ENCODE measurements at regions not wholly inside any gene's neighbourhood (a gene's known extent, or its start where the extent isn't known, plus 50 kb on each side); places are given as distances from the start of the nearest gene placed in this dataset.
"Not testable (repeated sequence)": the region's sequence is repeated elsewhere in the genome, so short reads cannot be mapped to it uniquely, and the experiment has no call there.

GRCh38 chr2:139538332-139539020 lies 758.3 kb upstream of the NXPH2 start:
- DNase-seq = not testable (repeated sequence)

DNA sequence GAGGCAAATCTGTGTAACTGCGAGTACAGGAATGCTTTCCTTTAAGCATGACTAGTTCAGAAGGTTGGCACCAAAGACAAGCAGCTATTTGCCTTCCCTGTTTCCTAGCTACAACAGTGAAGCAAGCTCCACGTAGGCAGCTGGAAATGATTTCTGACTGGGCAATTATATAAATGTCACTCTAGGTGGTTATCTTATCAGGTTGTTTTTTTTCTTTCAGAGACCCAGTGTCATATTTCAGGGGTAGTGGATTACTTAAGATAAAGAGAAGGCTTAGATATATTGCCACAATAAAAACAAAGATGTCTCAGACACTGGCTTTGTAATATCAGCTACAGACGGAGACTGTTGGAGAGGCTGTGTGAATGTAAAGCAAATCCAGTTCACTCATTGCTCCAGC lies 748.9 kb upstream of the NXPH2 start:
- DNase-seq = peak; percentile 22

- no peak for DNase-seq
Observed at GRCh38 chr2:139526781-139527180, 746.6 kb upstream of the NXPH2 start.

DNA sequence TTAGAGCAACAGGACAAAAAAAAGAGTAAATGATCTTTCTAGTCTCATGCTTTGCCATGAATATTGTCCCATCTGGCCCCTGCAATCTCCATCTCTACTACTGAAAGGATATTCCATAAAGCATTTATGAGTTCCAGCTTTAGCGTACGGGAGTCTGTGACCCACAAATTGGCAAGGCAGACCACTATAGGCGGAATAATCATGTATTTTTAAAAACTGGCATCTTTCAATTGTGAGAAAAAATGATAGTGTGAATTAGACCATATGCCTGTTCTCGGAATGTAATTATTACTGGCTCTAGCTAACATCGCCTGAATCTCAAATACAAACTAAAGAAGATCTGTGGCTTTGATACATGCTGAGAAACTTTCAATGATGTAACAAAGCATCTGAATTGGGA lies 738.1 kb upstream of the NXPH2 start:
- no peak for DNase-seq

GRCh38 chr2:139514951-139515350 lies 734.8 kb upstream of the NXPH2 start:
- peak; percentile 12 for DNase-seq

- DNase-seq = no peak
Observed at GRCh38 chr2:139495851-139496250, 715.7 kb upstream of the NXPH2 start.

DNA sequence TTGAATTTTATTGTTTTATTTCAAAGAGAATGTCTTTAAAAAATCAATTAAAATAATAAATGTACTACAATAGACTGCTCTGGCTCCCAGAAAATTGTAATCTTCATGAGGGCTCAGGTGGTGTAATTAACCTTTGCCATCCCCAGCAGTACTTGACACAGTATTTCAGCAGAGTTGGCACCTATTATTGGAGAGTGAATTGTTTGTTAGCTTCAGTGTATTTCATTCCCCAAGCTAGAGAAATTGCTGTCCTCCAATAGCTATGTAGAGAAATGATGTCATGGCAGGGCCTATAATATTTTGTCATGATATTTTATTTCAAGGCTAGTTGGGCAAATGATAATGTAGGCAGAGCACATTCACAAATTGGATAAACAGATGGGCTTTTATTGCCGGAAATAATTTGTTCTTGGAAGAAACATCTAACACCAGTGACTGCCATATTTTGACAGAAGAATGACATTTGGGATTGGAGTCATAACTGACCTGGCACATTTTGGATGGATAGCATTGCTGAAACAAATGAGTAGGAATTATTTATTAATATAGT lies 712.0 kb upstream of the NXPH2 start:
- no peak for DNase-seq

DNA sequence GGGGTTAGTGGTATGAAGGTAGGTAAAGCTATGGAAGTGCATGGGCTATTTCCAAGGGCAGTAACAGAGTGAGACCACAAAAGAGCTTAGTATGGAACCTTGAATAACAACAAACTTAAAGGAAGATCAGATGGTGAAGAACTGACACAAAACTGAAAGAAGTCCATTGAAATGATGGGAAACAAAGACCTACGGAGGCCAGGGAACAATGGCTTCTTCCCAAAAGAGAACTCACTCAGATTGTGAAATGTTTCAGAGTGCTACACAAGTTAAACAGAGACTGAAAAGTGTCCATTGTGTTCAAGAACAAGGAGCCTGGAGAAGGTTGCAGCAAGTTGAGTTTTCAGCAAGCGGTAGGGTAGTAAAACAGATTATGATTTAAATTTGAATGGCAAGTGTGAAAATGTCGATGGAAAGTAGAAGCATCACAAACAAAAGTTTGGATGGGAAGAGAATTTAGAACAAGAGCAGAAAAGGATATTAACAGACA lies 700.0 kb upstream of the NXPH2 start:
- no peak for DNase-seq

DNA sequence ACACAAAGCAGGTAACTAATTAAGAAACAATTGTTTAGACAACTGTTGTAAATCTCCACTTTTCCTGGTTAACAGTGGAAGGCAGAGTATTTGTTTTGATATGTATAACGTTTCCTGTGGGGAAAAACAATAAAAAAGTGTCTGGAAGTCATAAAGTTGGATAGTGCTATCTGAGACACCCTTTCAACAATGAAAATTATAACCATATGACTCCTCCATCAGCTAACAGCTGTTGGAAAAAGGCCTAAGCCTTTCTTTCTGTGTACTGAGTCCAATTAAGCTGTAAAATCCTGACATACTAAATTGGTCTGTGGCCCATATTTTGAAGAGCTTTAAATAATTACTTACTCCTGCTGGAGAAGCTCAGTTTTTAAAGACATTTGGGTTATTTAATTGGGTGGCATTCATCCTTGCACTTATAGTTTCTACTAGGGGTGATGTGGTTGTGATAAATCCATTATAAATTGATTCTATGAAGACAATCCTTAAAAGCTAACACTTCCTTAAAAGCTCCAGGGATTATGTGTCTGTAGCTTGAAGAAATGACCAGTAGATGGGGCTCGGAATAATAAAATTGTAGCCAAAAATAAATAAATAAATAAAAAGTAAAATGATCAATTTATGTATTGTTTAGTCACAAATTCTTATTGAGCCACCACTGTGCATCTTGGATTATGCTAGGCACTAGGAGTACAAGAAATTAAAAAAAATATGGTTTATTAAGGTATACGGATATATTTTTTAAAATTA lies 698.1 kb upstream of the NXPH2 start:
- no peak for DNase-seq

- no peak for DNase-seq
Observed at GRCh38 chr2:139477618-139478017, 697.4 kb upstream of the NXPH2 start.

DNA sequence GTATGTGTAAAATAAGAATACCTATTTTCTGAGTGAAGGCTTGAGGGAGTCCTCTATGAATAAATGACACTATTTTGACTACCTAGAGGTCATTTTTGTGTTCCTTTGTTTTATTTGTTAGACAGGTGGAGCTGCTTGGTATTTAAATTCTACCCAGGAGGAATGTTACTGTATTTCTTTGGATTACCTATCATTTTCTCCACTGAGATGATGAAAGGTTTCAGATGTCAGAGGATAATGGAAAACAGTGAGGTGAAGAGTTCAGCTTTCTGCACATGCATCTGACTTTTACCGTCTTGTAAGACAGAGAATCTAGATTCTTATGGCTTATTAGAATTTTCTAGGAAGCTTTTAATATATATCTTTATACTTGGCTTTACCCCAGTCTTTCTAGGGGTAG lies 689.8 kb upstream of the NXPH2 start:
- DNase-seq = no peak

DNA sequence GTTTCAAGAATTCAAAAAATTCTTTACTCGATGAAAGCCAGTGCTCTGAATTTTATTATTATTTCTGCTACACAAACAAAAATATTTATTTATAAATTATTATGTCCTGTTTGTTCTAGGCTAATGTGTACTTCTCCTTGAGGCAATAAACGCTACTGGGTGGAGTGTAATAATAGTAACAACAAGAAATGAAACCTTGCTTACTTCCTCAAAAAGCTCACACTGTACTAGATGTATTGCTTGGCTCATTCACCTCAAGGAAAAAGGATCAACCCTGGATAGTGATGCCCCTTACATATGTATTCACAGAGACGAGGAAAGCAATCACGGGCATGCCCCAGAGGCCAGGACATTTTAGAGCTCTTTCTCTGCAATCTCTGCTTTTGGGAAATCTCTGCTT lies 685.6 kb upstream of the NXPH2 start:
- no peak for DNase-seq

- no peak for DNase-seq
Observed at GRCh38 chr2:139457873-139458272, 677.7 kb upstream of the NXPH2 start.

- no peak for DNase-seq
Observed at GRCh38 chr2:139454251-139454650, 674.1 kb upstream of the NXPH2 start.

DNA sequence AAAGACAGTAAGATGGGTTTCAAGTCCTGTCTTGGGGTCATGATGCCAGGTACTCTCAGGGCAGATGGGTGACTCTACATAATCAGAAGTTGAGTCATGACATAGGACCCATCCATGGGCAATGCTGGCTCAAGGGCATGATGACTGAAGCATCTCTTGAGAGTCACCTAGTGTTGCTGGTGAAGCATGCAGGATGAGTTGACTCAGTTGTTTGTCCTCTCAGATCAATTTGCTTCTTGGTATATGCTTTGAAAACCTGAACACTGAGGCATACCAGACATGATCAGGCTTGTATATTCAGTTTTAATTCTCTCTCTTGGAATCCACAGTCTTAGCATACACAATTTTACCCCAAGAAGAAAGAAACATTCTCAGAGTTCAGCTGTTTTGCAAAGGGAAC lies 658.9 kb upstream of the NXPH2 start:
- DNase-seq = no peak

GRCh38 chr2:139438478-139438877 lies 658.3 kb upstream of the NXPH2 start:
- no peak for DNase-seq

DNA sequence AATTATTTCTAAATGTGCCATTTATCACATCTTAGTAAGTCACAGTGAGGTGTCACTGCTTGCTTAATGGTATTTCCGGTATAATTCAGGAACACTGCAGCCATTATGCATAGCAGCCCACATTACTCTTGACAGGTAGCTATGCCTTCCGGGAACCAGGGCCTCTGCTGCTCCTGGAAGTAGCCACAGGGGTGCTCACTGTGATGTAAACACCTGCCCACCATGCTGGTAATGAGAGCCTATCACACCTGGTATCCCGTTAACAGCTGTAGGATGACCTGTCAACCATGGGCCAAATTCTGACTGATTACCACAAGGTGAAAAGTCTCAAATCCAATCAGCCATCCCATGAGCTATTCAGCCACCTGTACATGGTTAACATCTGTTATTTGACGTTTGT lies 647.0 kb upstream of the NXPH2 start:
- DNase-seq = no peak

GRCh38 chr2:139424101-139424500 lies 643.9 kb upstream of the NXPH2 start:
- no peak for DNase-seq

- DNase-seq = no peak
Observed at GRCh38 chr2:139411236-139411635, 631.0 kb upstream of the NXPH2 start.

- not testable (repeated sequence) for DNase-seq
Observed at GRCh38 chr2:139410833-139411174, 630.6 kb upstream of the NXPH2 start.

GRCh38 chr2:139410147-139410832 lies 630.1 kb upstream of the NXPH2 start:
- DNase-seq = not testable (repeated sequence)

- no peak for DNase-seq
Observed at GRCh38 chr2:139409212-139409611, 629.0 kb upstream of the NXPH2 start.

GRCh38 chr2:139403948-139404347 lies 623.8 kb upstream of the NXPH2 start:
- DNase-seq = no peak

DNA sequence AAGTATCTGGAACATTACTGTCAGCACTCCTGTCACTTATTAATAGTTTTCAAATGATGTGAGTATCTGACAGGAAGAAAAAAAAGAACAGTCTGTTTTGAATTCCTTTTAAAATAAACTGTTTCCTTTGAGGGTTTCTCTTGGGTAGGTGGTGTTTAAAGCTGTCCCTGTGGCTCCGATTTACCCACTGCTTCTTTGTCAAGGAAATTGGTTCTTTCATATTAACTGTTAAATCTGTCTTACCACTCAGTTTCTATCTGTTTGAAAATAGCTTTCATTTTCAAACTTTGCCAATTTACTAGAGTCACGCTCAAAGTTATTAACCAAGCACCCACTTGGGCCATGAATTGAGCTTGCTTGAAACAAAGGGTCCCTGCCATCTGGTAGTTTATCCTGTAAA lies 614.6 kb upstream of the NXPH2 start:
- no peak for DNase-seq
